Liver (tissue), 8 donors: ENCODE measurements at regions not wholly inside any gene's neighbourhood (a gene's known extent, or its start where the extent isn't known, plus 50 kb on each side); places are given as distances from the start of the nearest gene placed in this dataset.

ENCODE experiments used
- DNase-seq: peaks from one replicate; pipeline ENCODE4 v3.0.0-alpha.2; 2017; ENCODE audit warnings: low spot score
- H3K27ac ChIP-seq, 2 donors: one replicate each; pipeline ENCODE4 v1.7.0; 2013; ENCODE audit warnings: inconsistent platforms in 2 of 2, low read length in 2 of 2, control low read depth in 1 of 2, low read depth in 1 of 2, mild to moderate bottlenecking in 1 of 2
- H3K27me3 ChIP-seq, 4 donors: one replicate each; pipeline versions ENCODE4 v1.6.1 to v1.7.0; 2013; ENCODE audit warnings: low read length in 3 of 4, inconsistent platforms in 1 of 4, mild to moderate bottlenecking in 1 of 4, moderate library complexity in 1 of 4; ENCODE audit not compliant: control insufficient read depth in 4 of 4, insufficient read depth in 4 of 4
- H3K36me3 ChIP-seq, 4 donors: one replicate each; pipeline versions ENCODE4 v1.6.1 to v1.7.0; 2013; ENCODE audit warnings: low read length in 3 of 4, mild to moderate bottlenecking in 3 of 4, low read depth in 1 of 4, moderate library complexity in 1 of 4; ENCODE audit not compliant: control insufficient read depth in 4 of 4, insufficient read depth in 3 of 4
- H3K4me1 ChIP-seq, 4 donors: one replicate each; pipeline versions ENCODE4 v1.6.1 to v1.7.0; 2013; ENCODE audit warnings: low read length in 3 of 4, mild to moderate bottlenecking in 3 of 4, moderate library complexity in 1 of 4; ENCODE audit not compliant: control insufficient read depth in 4 of 4, insufficient read depth in 4 of 4
- H3K4me3 ChIP-seq, 3 donors: one replicate each; pipeline versions ENCODE4 v1.6.1 to v1.7.0; 2013; ENCODE audit warnings: low read length in 3 of 3, control low read depth in 1 of 3, low read depth in 1 of 3, mild to moderate bottlenecking in 1 of 3
- H3K9ac ChIP-seq, 2 donors: one replicate each; pipeline ENCODE4 v1.7.0; 2013; ENCODE audit warnings: low read length in 2 of 2, mild to moderate bottlenecking in 2 of 2, moderate library complexity in 2 of 2, control low read depth in 1 of 2, low read depth in 1 of 2
- H3K9me3 ChIP-seq, 4 donors: one replicate each; pipeline versions ENCODE4 v1.6.1 to v1.7.0; 2013; ENCODE audit warnings: low read length in 3 of 4; ENCODE audit not compliant: control insufficient read depth in 4 of 4
- ATF3 ChIP-seq: IDR thresholded peaks from 2 replicates; pipeline ENCODE4 v1.6.1; 2016; ENCODE audit warnings: antibody characterized with exemption
- EGR1 ChIP-seq, 2 donors: IDR thresholded peaks; 2 replicates each; pipeline ENCODE4 v1.6.1; 2016 to 2018; ENCODE audit warnings: antibody characterized with exemption in 2 of 2, low read depth in 2 of 2
- FOXA1 ChIP-seq: IDR thresholded peaks from 2 replicates; pipeline ENCODE4 v1.6.1; 2016; ENCODE audit warnings: antibody characterized with exemption
- FOXA2 ChIP-seq: IDR thresholded peaks from 2 replicates; pipeline ENCODE4 v1.6.1; 2016; ENCODE audit warnings: antibody characterized with exemption
- GABPA ChIP-seq, 2 donors: IDR thresholded peaks in 1 of 2; conservative IDR thresholded peaks in 1 of 2; 2 replicates each; pipeline ENCODE4 v1.6.1; 2016; ENCODE audit warnings: antibody characterized with exemption in 2 of 2, mild to moderate bottlenecking in 1 of 2, moderate library complexity in 1 of 2
- HNF4A ChIP-seq, 2 donors: conservative IDR thresholded peaks; 2 replicates each; pipeline ENCODE4 v1.6.1; 2016; ENCODE audit warnings: antibody characterized with exemption in 2 of 2, mild to moderate bottlenecking in 2 of 2
- HNF4G ChIP-seq: IDR thresholded peaks from 2 replicates; pipeline ENCODE4 v1.6.1; 2016; ENCODE audit warnings: antibody characterized with exemption
- JUND ChIP-seq, 2 donors: IDR thresholded peaks; 2 replicates each; pipeline ENCODE4 v1.6.1; 2016; ENCODE audit warnings: antibody characterized with exemption in 2 of 2
- NR2F2 ChIP-seq: IDR thresholded peaks from 2 replicates; pipeline ENCODE4 v1.6.1; 2016; ENCODE audit warnings: antibody characterized with exemption
- RAD21 ChIP-seq, 2 donors: IDR thresholded peaks; 2 replicates each; pipeline ENCODE4 v1.6.1; 2016; ENCODE audit warnings: antibody characterized with exemption in 2 of 2, mild to moderate bottlenecking in 2 of 2
- RXRA ChIP-seq, 2 donors: IDR thresholded peaks; 2 replicates each; pipeline ENCODE4 v1.6.1; 2017 to 2018; ENCODE audit warnings: antibody characterized with exemption in 2 of 2, mild to moderate bottlenecking in 1 of 2
- SP1 ChIP-seq: IDR thresholded peaks from 2 replicates; pipeline ENCODE4 v1.6.1; 2018; ENCODE audit warnings: antibody characterized with exemption, mild to moderate bottlenecking
- TAF1 ChIP-seq: conservative IDR thresholded peaks from 2 replicates; pipeline ENCODE4 v1.6.1; 2016; ENCODE audit warnings: antibody characterized with exemption, mild to moderate bottlenecking
- YY1 ChIP-seq: IDR thresholded peaks from 2 replicates; pipeline ENCODE4 v1.6.1; 2016; ENCODE audit warnings: antibody characterized with exemption, mild to moderate bottlenecking
- WGBS: extraction: QIAGEN DNeasy Blood & Tissue Kit; methylation state at CpG from one replicate; pipeline ENCODE4 v1.1.7; 2013; 5-methylcytosine and 5-hydroxymethylcytosine counted together
- TF ChIP-seq, protein P1 (sequence below): IDR thresholded peaks from 2 replicates; pipeline ENCODE4 v1.6.1; 2016; ENCODE audit warnings: antibody characterized with exemption
- TF ChIP-seq, protein P2 (sequence below): IDR thresholded peaks from 2 replicates; pipeline ENCODE4 v1.6.1; 2016; ENCODE audit warnings: antibody characterized with exemption
- TF ChIP-seq, protein P3 (sequence below): fragments of 150-350 bp; IDR thresholded peaks from 2 replicates; pipeline ENCODE4 v1.5.1; 2017; ENCODE audit warnings: improper control_type of control experiment, low read depth, low read length; ENCODE audit not compliant: missing input control
- TF ChIP-seq, protein P4 (sequence below): IDR thresholded peaks from 2 replicates; pipeline ENCODE4 v1.6.1; 2016; ENCODE audit warnings: antibody characterized with exemption, mild to moderate bottlenecking
- donor health status: healthy.
- donor health status: healthy.
- donor health status: healthy.
- donor health status: healthy.
- donor health status: healthy.

DNA sequence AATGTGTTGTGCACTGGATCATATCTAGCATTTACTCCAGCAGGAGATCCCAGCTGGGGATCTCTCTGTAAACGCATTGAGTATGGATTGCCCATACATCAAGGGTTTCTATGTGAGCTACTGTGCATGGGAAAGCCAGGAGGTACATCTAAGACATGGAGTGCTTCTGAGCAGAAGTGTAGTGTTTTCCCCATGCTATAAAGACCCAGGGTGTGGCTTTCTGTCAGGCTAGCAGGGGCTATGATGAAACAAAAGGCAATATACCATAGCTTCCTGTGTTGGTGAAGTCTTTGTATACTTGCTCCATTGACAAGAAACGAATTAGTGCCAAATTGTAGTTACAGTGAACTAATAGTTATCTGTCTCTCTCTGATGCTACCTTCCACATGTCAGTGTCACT lies 329.3 kb upstream of the TLE4 start:
- TF ChIP-seq, protein P1, sequence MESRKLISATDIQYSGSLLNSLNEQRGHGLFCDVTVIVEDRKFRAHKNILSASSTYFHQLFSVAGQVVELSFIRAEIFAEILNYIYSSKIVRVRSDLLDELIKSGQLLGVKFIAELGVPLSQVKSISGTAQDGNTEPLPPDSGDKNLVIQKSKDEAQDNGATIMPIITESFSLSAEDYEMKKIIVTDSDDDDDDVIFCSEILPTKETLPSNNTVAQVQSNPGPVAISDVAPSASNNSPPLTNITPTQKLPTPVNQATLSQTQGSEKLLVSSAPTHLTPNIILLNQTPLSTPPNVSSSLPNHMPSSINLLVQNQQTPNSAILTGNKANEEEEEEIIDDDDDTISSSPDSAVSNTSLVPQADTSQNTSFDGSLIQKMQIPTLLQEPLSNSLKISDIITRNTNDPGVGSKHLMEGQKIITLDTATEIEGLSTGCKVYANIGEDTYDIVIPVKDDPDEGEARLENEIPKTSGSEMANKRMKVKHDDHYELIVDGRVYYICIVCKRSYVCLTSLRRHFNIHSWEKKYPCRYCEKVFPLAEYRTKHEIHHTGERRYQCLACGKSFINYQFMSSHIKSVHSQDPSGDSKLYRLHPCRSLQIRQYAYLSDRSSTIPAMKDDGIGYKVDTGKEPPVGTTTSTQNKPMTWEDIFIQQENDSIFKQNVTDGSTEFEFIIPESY = no peak
- no peak for TF ChIP-seq HNF4A (conservative IDR thresholded peaks at IDR 0.05)
- no peak for TF ChIP-seq GABPA (IDR thresholded peaks at IDR 0.05 in 1 of 2, conservative IDR thresholded peaks at IDR 0.05 in 1 of 2)
- TF ChIP-seq, protein P2, sequence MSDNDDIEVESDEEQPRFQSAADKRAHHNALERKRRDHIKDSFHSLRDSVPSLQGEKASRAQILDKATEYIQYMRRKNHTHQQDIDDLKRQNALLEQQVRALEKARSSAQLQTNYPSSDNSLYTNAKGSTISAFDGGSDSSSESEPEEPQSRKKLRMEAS = no peak
- TF ChIP-seq FOXA2 = no peak
- TF ChIP-seq JUND (IDR thresholded peaks at IDR 0.05) = no peak
- no peak for TF ChIP-seq TAF1
- TF ChIP-seq, protein P3, sequence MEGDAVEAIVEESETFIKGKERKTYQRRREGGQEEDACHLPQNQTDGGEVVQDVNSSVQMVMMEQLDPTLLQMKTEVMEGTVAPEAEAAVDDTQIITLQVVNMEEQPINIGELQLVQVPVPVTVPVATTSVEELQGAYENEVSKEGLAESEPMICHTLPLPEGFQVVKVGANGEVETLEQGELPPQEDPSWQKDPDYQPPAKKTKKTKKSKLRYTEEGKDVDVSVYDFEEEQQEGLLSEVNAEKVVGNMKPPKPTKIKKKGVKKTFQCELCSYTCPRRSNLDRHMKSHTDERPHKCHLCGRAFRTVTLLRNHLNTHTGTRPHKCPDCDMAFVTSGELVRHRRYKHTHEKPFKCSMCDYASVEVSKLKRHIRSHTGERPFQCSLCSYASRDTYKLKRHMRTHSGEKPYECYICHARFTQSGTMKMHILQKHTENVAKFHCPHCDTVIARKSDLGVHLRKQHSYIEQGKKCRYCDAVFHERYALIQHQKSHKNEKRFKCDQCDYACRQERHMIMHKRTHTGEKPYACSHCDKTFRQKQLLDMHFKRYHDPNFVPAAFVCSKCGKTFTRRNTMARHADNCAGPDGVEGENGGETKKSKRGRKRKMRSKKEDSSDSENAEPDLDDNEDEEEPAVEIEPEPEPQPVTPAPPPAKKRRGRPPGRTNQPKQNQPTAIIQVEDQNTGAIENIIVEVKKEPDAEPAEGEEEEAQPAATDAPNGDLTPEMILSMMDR = no peak
- TF ChIP-seq NR2F2 = no peak
- TF ChIP-seq RAD21 (IDR thresholded peaks at IDR 0.05) = no peak
- no peak for TF ChIP-seq EGR1 (IDR thresholded peaks at IDR 0.05; ENCODE audit: low read depth in 2 of 2)
- TF ChIP-seq FOXA1 = no peak
- TF ChIP-seq ATF3 = no peak
- TF ChIP-seq YY1 = no peak
- TF ChIP-seq SP1 = no peak
- TF ChIP-seq RXRA (IDR thresholded peaks at IDR 0.05) = no peak
- TF ChIP-seq, protein P4, sequence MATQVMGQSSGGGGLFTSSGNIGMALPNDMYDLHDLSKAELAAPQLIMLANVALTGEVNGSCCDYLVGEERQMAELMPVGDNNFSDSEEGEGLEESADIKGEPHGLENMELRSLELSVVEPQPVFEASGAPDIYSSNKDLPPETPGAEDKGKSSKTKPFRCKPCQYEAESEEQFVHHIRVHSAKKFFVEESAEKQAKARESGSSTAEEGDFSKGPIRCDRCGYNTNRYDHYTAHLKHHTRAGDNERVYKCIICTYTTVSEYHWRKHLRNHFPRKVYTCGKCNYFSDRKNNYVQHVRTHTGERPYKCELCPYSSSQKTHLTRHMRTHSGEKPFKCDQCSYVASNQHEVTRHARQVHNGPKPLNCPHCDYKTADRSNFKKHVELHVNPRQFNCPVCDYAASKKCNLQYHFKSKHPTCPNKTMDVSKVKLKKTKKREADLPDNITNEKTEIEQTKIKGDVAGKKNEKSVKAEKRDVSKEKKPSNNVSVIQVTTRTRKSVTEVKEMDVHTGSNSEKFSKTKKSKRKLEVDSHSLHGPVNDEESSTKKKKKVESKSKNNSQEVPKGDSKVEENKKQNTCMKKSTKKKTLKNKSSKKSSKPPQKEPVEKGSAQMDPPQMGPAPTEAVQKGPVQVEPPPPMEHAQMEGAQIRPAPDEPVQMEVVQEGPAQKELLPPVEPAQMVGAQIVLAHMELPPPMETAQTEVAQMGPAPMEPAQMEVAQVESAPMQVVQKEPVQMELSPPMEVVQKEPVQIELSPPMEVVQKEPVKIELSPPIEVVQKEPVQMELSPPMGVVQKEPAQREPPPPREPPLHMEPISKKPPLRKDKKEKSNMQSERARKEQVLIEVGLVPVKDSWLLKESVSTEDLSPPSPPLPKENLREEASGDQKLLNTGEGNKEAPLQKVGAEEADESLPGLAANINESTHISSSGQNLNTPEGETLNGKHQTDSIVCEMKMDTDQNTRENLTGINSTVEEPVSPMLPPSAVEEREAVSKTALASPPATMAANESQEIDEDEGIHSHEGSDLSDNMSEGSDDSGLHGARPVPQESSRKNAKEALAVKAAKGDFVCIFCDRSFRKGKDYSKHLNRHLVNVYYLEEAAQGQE = no peak
- TF ChIP-seq HNF4G = no peak
- no peak overlapping the region for H3K4me3 ChIP-seq
- 58% methylated on average over 2 of the region's 2 CpGs for WGBS
- no peaks in the 10 kb centered on the region for H3K36me3 ChIP-seq
- H3K27me3 ChIP-seq = peaks cover 0 to 2% (median 0%) of the 10 kb centered on the region in 4 donors
- no peak overlapping the region for H3K27ac ChIP-seq
- H3K9me3 ChIP-seq = no peaks in the 10 kb centered on the region
- DNase-seq = no peak
- no peaks in the 10 kb centered on the region for H3K4me1 ChIP-seq
- no peak overlapping the region for H3K9ac ChIP-seq

DNA sequence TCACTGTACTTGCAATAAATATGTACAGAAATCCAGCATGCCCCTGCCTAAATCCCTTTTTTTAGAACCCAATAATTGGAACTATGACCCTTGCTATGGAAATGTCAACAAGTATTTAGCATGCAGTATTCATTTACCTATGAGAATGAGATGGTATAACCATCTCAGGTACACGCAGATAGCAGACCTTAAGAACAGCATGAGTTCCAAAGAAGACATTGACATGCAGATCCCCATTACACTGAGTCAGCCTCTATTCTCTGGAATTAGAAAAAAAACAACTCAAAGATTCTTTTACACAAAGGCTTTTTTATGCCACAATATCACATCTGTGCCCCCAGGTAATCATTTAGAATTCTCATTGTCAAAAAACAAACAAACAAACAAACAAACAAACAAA lies 325.6 kb upstream of the TLE4 start:
- WGBS = 48% methylated on average over 1 of the region's 1 CpG
- Histone ChIP-seq H3K27me3 (peaks cover 0 to 2% (median 0%) of the 10 kb centered on the region in 4 donors), H3K9me3 (no peaks in the 10 kb centered on the region), H3K4me1 (no peaks in the 10 kb centered on the region), H3K36me3 (no peaks in the 10 kb centered on the region), H3K4me3 (no peak overlapping the region), H3K9ac (no peak overlapping the region), H3K27ac (no peak overlapping the region)
- no peak for DNase-seq
- TF ChIP-seq, protein P4 = no peak
- TF ChIP-seq RAD21 (IDR thresholded peaks at IDR 0.05) = no peak
- no peak for TF ChIP-seq EGR1 (IDR thresholded peaks at IDR 0.05; ENCODE audit: low read depth in 2 of 2)
- TF ChIP-seq YY1 = no peak
- TF ChIP-seq HNF4A (conservative IDR thresholded peaks at IDR 0.05) = no peak
- TF ChIP-seq, protein P3 = no peak
- no peak for TF ChIP-seq HNF4G
- no peak for TF ChIP-seq JUND (IDR thresholded peaks at IDR 0.05)
